Esophagus squamous epithelium (tissue), 4 donors: ENCODE measurements at regions not wholly inside any gene's neighbourhood (a gene's known extent, or its start where the extent isn't known, plus 50 kb on each side); places are given as distances from the start of the nearest gene placed in this dataset.

Experiments
- POLR2A ChIP-seq, 4 donors: fragments of 450-650 bp; IDR thresholded peaks; one replicate each; pipeline ENCODE4 v1.6.1; 2017; ENCODE audit warnings: antibody characterized with exemption in 4 of 4, mild to moderate bottlenecking in 4 of 4, moderate library complexity in 3 of 4
- TF ChIP-seq, protein P1 (sequence below), 6 experiments: fragments of 450-650 bp in 4 of 6; fragments of 200-600 bp in 2 of 6; sonication (generic) in 2 of 6; IDR thresholded peaks; one replicate each; pipeline ENCODE4 v1.5.1; 2016 to 2019; ENCODE audit warnings: antibody characterized with exemption in 6 of 6, mild to moderate bottlenecking in 4 of 6, moderate library complexity in 4 of 6

DNA sequence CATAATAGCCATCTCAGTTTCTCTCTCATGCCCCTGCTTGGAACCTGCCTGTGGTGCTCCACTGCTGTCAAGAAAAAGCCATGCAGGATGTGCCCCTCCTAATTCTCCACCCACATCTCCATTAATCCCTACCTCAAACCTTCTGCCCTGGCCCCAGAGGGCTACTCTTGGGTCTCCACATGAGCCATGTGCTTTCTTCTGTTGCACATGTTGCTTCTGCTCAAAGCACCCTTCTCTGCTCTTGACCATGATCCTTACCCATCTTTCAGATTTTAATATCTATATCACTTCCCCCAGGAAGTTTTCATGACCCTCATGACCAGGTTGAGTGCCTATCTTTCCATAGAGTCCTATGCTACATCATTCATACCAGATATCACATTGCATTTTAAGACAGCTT, 514.2 kb downstream of the RPS24 start:
- TF ChIP-seq, protein P1, sequence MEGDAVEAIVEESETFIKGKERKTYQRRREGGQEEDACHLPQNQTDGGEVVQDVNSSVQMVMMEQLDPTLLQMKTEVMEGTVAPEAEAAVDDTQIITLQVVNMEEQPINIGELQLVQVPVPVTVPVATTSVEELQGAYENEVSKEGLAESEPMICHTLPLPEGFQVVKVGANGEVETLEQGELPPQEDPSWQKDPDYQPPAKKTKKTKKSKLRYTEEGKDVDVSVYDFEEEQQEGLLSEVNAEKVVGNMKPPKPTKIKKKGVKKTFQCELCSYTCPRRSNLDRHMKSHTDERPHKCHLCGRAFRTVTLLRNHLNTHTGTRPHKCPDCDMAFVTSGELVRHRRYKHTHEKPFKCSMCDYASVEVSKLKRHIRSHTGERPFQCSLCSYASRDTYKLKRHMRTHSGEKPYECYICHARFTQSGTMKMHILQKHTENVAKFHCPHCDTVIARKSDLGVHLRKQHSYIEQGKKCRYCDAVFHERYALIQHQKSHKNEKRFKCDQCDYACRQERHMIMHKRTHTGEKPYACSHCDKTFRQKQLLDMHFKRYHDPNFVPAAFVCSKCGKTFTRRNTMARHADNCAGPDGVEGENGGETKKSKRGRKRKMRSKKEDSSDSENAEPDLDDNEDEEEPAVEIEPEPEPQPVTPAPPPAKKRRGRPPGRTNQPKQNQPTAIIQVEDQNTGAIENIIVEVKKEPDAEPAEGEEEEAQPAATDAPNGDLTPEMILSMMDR (IDR thresholded peaks at IDR 0.05), result no peak
- no peak for TF ChIP-seq POLR2A (IDR thresholded peaks at IDR 0.05)
